ENCODE measurements at regions not wholly inside any gene's neighbourhood (a gene's known extent, or its start where the extent isn't known, plus 50 kb on each side); places are given as distances from the start of the nearest gene placed in this dataset.

- no peak for DNase-seq
These were observed 302.9 kb upstream of the EPHA5 start for GRCh38 chr4:65973186-65973585.

- DNase-seq: no peak
These were observed 301.4 kb upstream of the EPHA5 start for GRCh38 chr4:65971686-65972085.

- DNase-seq: no peak
These were observed 298.7 kb upstream of the EPHA5 start for GRCh38 chr4:65968831-65969558.

- no peak for DNase-seq
These were observed 290.5 kb upstream of the EPHA5 start for GRCh38 chr4:65960751-65961150.

GRCh38 chr4:65954416-65954815, 284.1 kb upstream of the EPHA5 start:
- DNase-seq: no peak

- no peak for DNase-seq
These were observed 280.9 kb upstream of the EPHA5 start for GRCh38 chr4:65951177-65951576.

GRCh38 chr4:65943076-65943475, 272.8 kb upstream of the EPHA5 start:
- DNase-seq: no peak

- no peak for DNase-seq
These were observed 254.6 kb upstream of the EPHA5 start for GRCh38 chr4:65924843-65925242.

GRCh38 chr4:65923616-65924015, 253.3 kb upstream of the EPHA5 start:
- DNase-seq: no peak

GRCh38 chr4:65921180-65921579, 250.9 kb upstream of the EPHA5 start:
- DNase-seq: no peak

GRCh38 chr4:65918872-65919271, 248.6 kb upstream of the EPHA5 start:
- no peak for DNase-seq

GRCh38 chr4:65918212-65918611, 247.9 kb upstream of the EPHA5 start:
- DNase-seq: no peak

- DNase-seq: no peak
These were observed 247.2 kb upstream of the EPHA5 start for GRCh38 chr4:65917486-65917885.

GRCh38 chr4:65911720-65912119, 241.4 kb upstream of the EPHA5 start:
- no peak for DNase-seq

GRCh38 chr4:65893957-65894755, 223.9 kb upstream of the EPHA5 start:
- DNase-seq: no peak

- no peak for DNase-seq
These were observed 223.0 kb upstream of the EPHA5 start for GRCh38 chr4:65893271-65893670.

- no peak for DNase-seq
These were observed 210.3 kb upstream of the EPHA5 start for GRCh38 chr4:65880594-65880993.

- no peak for DNase-seq
These were observed 198.0 kb upstream of the EPHA5 start for GRCh38 chr4:65868096-65868824.

- DNase-seq: no peak
These were observed 195.2 kb upstream of the EPHA5 start for GRCh38 chr4:65865489-65865888.

- no peak for DNase-seq
These were observed 191.7 kb upstream of the EPHA5 start for GRCh38 chr4:65861993-65862392.

- no peak for DNase-seq
These were observed 175.0 kb upstream of the EPHA5 start for GRCh38 chr4:65845199-65845773.

GRCh38 chr4:65839164-65839931, 169.1 kb upstream of the EPHA5 start:
- DNase-seq: no peak

- no peak for DNase-seq
These were observed 164.4 kb upstream of the EPHA5 start for GRCh38 chr4:65834707-65835106.
